ENCODE measurements at regions not wholly inside any gene's neighbourhood (a gene's known extent, or its start where the extent isn't known, plus 50 kb on each side); places are given as distances from the start of the nearest gene placed in this dataset.

DNA sequence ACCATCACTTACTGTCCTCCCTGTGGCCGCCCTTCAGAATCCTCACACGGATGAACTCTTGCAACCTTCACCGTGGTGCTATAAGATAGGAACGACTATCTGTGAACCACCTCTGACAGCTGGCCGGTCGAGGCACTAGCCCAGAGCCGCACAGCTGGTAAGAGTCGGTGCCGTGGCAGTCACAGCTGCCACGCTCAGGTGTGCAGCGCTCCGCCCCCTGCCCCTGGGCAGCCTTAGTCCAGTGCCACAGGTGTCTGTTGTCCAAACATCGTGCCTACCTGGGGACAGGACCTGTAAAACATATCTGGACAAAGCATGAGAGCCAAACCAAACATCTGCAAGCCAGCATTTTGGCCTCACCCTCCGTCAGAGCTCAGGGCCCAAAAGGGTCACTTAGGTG is 55.3 kb upstream of the SALL3 start:
- DNase-seq (ENCODE audit: low read depth in 2 of 2) = no peak

DNA sequence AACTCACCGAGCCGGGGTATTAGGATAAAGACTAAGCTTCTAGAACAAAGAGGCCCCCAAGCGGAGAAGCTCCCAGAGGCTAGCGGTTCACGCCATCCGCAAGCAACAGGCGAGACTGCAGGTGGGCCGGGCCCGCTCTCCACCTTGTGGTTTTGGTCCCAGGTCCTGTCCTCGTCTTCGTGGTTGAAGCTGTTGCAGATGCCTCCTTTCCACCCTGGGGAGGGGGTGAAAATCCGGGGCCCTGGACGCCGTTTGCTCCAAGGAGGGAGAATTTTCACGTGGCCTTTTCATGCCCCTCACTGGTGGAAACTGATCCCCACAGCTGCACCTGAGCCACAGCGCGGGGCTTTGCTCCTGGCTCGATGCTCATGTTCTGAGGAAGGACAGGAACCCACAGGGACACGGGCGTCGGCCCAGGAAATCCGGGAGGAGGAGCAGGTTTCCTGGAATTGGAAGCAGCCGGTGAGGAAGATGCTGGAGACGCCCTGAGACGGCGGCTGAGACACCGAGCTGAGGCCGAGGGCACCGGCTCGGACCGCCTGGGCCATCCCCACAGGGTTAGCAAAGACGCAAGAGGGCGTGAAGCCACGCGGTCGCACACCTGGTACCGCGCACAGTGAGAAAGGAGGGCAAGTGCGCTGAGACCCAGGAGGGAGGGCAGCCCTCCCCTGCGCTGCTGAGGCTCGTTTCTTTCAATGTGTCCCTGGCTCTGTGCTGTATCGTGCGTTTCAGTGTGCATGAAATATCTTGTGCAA is 54.7 kb upstream of the SALL3 start:
- DNase-seq (ENCODE audit: low read depth in 2 of 2) = no peak

GRCh38 chr18:78925557-78926242 is 53.9 kb upstream of the SALL3 start:
- DNase-seq (ENCODE audit: low read depth in 2 of 2) = no peak

- no peak for DNase-seq (ENCODE audit: low read depth in 2 of 2)
Measured at GRCh38 chr18:78926243-78926615, 53.4 kb upstream of the SALL3 start.

GRCh38 chr18:78927156-78927555 is 52.5 kb upstream of the SALL3 start:
- no peak for DNase-seq (ENCODE audit: low read depth in 2 of 2)

DNA sequence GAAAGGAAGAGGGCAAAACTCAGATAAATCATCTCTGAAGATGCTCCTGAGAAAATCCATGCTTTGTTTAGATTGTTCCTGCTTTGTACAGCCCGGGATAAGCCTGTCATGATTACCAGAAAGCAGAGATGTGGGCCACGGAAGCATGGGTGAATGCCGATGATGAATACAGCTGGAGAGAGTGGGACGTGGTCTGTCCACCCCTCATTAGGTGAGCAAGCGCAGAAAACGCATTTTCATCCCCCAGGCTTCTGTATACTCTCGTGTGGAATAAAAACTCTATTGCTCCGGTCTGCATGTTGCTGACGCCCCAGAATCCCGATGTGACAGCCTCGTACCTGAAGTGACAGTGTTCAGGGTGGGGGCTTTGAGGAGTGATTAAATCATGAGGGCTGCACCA is 52.0 kb upstream of the SALL3 start:
- DNase-seq (ENCODE audit: low read depth in 2 of 2) = no peak

- no peak for DNase-seq (ENCODE audit: low read depth in 2 of 2)
Measured at GRCh38 chr18:78928076-78928475, 51.5 kb upstream of the SALL3 start.

DNA sequence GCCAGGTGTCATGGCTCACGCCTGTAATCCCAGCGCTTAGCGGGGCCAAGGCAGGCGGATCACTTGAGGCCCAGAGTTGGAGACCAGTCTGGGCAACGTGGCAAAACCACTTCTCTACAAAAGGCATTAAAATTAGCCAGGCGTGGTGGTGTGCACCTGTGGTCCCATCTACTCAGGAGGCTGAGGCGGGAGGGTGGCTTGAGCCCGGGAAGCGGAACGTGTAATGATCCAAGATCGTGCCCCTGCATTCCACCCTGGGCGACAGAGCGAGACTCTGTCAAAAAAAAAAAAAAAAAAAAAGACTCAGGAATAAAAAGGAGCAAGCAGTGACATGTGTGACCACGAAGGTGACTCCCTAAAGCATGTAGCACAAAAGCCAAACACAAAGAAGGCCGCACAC is 50.1 kb upstream of the SALL3 start:
- DNase-seq (ENCODE audit: low read depth in 2 of 2) = no peak

Measured in stimulated activated CD8-positive, alpha-beta memory T cell treated with anti-CD3 and anti-CD28 coated beads, Interleukin-2, amount 100 ng/mL, for 48 hours (primary cell).